ENCODE measurements at regions not wholly inside any gene's neighbourhood (a gene's known extent, or its start where the extent isn't known, plus 50 kb on each side); places are given as distances from the start of the nearest gene placed in this dataset.

DNA sequence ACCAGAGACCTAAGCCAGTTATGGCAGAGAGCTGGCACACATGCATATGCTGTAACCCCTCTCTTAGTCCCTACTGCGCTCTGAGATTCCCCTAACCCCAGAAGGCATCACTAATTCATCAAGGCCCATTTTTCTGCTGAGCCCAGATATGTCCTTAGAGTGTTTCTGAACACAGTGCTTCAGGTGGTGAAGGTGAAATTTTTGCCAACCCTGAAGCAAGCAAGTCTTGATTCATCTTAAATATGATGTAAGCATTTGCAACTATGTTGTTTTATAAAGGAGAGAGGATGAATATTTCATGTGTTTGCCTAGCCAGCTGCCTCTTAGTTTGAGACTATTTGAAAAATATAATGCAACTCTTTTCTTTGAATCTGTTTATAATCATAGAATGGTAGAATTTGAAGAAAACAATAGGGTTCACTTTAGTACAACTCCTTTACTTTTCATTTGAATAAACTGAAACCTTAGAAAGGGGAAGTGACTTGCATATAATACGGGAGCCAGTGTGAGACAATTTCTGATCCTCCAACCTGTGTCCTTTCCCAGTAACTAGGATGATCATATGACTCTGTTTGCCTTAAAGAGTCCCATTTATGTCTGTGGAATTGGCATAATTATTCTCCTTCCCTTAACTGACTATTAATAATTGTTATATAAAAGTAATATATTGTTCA is 194.3 kb upstream of the MTNR1B start:
- in situ Hi-C loops (cut with MboI; ENCODE audit: low sequenced_read_pairs, unreplicated experiment) = no loop called here
- DNase-seq (ENCODE audit: low spot score) = no peak

GRCh38 chr11:92776676-92777075 is 192.8 kb upstream of the MTNR1B start:
- TF ChIP-seq, protein P1, sequence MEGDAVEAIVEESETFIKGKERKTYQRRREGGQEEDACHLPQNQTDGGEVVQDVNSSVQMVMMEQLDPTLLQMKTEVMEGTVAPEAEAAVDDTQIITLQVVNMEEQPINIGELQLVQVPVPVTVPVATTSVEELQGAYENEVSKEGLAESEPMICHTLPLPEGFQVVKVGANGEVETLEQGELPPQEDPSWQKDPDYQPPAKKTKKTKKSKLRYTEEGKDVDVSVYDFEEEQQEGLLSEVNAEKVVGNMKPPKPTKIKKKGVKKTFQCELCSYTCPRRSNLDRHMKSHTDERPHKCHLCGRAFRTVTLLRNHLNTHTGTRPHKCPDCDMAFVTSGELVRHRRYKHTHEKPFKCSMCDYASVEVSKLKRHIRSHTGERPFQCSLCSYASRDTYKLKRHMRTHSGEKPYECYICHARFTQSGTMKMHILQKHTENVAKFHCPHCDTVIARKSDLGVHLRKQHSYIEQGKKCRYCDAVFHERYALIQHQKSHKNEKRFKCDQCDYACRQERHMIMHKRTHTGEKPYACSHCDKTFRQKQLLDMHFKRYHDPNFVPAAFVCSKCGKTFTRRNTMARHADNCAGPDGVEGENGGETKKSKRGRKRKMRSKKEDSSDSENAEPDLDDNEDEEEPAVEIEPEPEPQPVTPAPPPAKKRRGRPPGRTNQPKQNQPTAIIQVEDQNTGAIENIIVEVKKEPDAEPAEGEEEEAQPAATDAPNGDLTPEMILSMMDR (IDR thresholded peaks at IDR 0.05; ENCODE audit: borderline replicate concordance, control extremely low read depth, extremely low read depth, insufficient read depth, missing control alignments) = no peak
- in situ Hi-C loops (cut with MboI; ENCODE audit: low sequenced_read_pairs, unreplicated experiment) = no loop called here
- no peak for DNase-seq (ENCODE audit: low spot score)

More for the DNA sequence above, 194.3 kb upstream of the MTNR1B start:
- TF ChIP-seq, protein P1 (IDR thresholded peaks at IDR 0.05; ENCODE audit: borderline replicate concordance, control extremely low read depth, extremely low read depth, insufficient read depth, missing control alignments) = no peak

- in situ Hi-C loops (cut with MboI; ENCODE audit: low sequenced_read_pairs, unreplicated experiment) = no loop called here
- no peak for DNase-seq (ENCODE audit: low spot score)
- TF ChIP-seq, protein P1 (IDR thresholded peaks at IDR 0.05; ENCODE audit: borderline replicate concordance, control extremely low read depth, extremely low read depth, insufficient read depth, missing control alignments) = no peak
These were observed 189.7 kb upstream of the MTNR1B start for GRCh38 chr11:92779746-92780145.

DNA sequence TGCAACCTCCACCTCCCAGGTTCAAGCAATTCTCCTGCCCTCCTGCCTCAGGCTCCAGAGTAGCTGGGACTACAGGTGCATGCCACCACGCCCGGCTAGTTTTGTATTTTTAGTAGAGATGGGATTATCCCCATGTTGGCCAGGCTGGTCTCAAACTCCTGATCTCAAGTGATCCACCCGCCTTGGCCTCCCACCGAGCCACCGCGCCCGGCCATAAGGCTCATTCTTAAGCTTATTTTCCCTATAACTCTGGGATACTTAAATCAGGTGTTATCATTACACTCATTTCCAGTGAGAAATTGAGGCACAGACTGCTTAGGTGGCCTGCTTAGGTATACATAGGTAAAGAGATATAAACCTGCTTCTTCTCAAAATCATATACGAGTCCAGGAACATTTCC is 188.3 kb upstream of the MTNR1B start:
- TF ChIP-seq, protein P1 (IDR thresholded peaks at IDR 0.05; ENCODE audit: borderline replicate concordance, control extremely low read depth, extremely low read depth, insufficient read depth, missing control alignments) = no peak
- in situ Hi-C loops (cut with MboI; ENCODE audit: low sequenced_read_pairs, unreplicated experiment) = no loop called here
- no peak for DNase-seq (ENCODE audit: low spot score)

- TF ChIP-seq, protein P1 (IDR thresholded peaks at IDR 0.05; ENCODE audit: borderline replicate concordance, control extremely low read depth, extremely low read depth, insufficient read depth, missing control alignments) = no peak
- DNase-seq (ENCODE audit: low spot score) = no peak
- in situ Hi-C loops (cut with MboI; ENCODE audit: low sequenced_read_pairs, unreplicated experiment) = no loop called here
These were observed 186.6 kb upstream of the MTNR1B start for GRCh38 chr11:92782806-92783205.

DNA sequence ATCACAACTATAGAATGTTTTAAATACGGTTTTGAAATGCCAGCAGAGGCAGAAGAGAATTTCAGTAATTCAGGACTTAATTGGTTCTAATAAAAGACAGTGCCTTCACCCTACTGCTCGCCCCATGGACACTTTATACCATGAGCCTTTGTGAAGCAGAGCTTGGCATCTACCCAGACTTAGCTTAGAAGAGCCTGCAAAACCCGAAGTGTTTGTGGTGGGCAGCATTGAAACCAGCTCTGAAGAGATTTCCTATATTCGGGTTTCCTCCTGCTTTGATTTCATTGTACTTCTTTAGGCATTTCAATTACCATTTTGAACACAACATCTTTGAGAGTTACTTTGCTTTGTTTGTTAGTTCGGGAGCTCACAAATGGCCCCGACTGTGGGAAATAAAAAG is 185.1 kb upstream of the MTNR1B start:
- in situ Hi-C loops (cut with MboI; ENCODE audit: low sequenced_read_pairs, unreplicated experiment) = no loop called here
- TF ChIP-seq, protein P1 (IDR thresholded peaks at IDR 0.05; ENCODE audit: borderline replicate concordance, control extremely low read depth, extremely low read depth, insufficient read depth, missing control alignments) = no peak
- no peak for DNase-seq (ENCODE audit: low spot score)
